Ascending aorta (tissue), 2 donors: ENCODE measurements at regions not wholly inside any gene's neighbourhood (a gene's known extent, or its start where the extent isn't known, plus 50 kb on each side); places are given as distances from the start of the nearest gene placed in this dataset.

Source experiments
- DNase-seq, 2 donors: peaks; one replicate each; pipeline ENCODE4 v3.0.0-alpha.2; 2019; ENCODE audit warnings: low spot score in 2 of 2
- H3K27ac ChIP-seq, 2 donors: fragments of 200-600 bp; sonication (generic); one replicate each; pipeline ENCODE4 v1.5.1; 2016 to 2017; ENCODE audit warnings: mild to moderate bottlenecking in 1 of 2
- H3K27me3 ChIP-seq: fragments of 200-600 bp; sonication (generic); one replicate; pipeline ENCODE4 v1.5.1; 2017
- H3K36me3 ChIP-seq, 2 donors: fragments of 200-600 bp; sonication (generic); one replicate each; pipeline ENCODE4 v1.5.1; 2016
- H3K4me1 ChIP-seq, 2 donors: fragments of 200-600 bp; sonication (generic); one replicate each; pipeline ENCODE4 v1.5.1; 2016 to 2017; ENCODE audit warnings: mild to moderate bottlenecking in 1 of 2
- H3K4me3 ChIP-seq, 2 donors: fragments of 200-600 bp; sonication (generic); one replicate each; pipeline ENCODE4 v1.5.1; 2016 to 2017; ENCODE audit warnings: mild to moderate bottlenecking in 1 of 2
- H3K9me3 ChIP-seq, 2 donors: fragments of 200-600 bp; sonication (generic); one replicate each; pipeline ENCODE4 v1.5.1; 2016
- CTCF ChIP-seq, 3 experiments: fragments of 200-600 bp in 2 of 3; fragments of 450-650 bp in 1 of 3; sonication (generic) in 2 of 3; IDR thresholded peaks; one replicate each; pipeline ENCODE4 v1.5.1; 2016 to 2019; ENCODE audit warnings: antibody characterized with exemption in 3 of 3, mild to moderate bottlenecking in 1 of 3, moderate library complexity in 1 of 3
- intact Hi-C: fragments of 100-400 bp; cut with DNase I; formaldehyde crosslinking; loops from one replicate; pipeline ENCODE4 v1.15.1; 2023

- intact Hi-C loops: no loop called here
- H3K36me3 ChIP-seq: no peaks in the 10 kb centered on the region
- no peaks in the 10 kb centered on the region for H3K9me3 ChIP-seq
- no peak for TF ChIP-seq CTCF (IDR thresholded peaks at IDR 0.05)
- H3K27ac ChIP-seq: no peak overlapping the region
- H3K4me3 ChIP-seq: no peak overlapping the region
- H3K27me3 ChIP-seq: no peaks in the 10 kb centered on the region
- DNase-seq: no peak
- H3K4me1 ChIP-seq: no peaks in the 10 kb centered on the region
These were observed 78.6 kb upstream of the SLC25A13 start for GRCh38 chr7:96400518-96400917.

GRCh38 chr7:96400001-96400400 lies 78.1 kb upstream of the SLC25A13 start:
- intact Hi-C loops: no loop called here
- Histone ChIP-seq H3K9me3 (no peaks in the 10 kb centered on the region), H3K27me3 (no peaks in the 10 kb centered on the region), H3K4me1 (no peaks in the 10 kb centered on the region), H3K27ac (no peak overlapping the region), H3K36me3 (no peaks in the 10 kb centered on the region), H3K4me3 (no peak overlapping the region)
- TF ChIP-seq CTCF (IDR thresholded peaks at IDR 0.05): no peak
- no peak for DNase-seq

- intact Hi-C loops: loop anchor here (5.0 kb wide), 1 partner anchor 51 kb away; no protein-coding TSS in a partner anchor
- no peak for DNase-seq
- no peak for TF ChIP-seq CTCF (IDR thresholded peaks at IDR 0.05)
These were observed 76.2 kb upstream of the SLC25A13 start for GRCh38 chr7:96397936-96398598.

GRCh38 chr7:96388620-96389383 lies 66.9 kb upstream of the SLC25A13 start:
- no peak for TF ChIP-seq CTCF (IDR thresholded peaks at IDR 0.05)
- intact Hi-C loops: loop anchor here (10.0 kb wide), 1 partner anchor 636 kb away; the partner anchor contains the start of gene DLX5
- Histone ChIP-seq H3K27ac (peak overlapping the region; percentile 16 to 62), H3K9me3 (no peaks in the 10 kb centered on the region), H3K4me1 (peaks cover 0 to 8% of the 10 kb centered on the region in 2 donors), H3K36me3 (no peaks in the 10 kb centered on the region), H3K4me3 (peak overlapping the region in 1 of 2 donors; percentile 8), H3K27me3 (no peaks in the 10 kb centered on the region)
- no peak for DNase-seq

More at GRCh38 chr7:96397936-96398598, 76.2 kb upstream of the SLC25A13 start:
- no peak overlapping the region for H3K4me3 ChIP-seq
- H3K9me3 ChIP-seq: no peaks in the 10 kb centered on the region
- H3K27ac ChIP-seq: no peak overlapping the region
- H3K36me3 ChIP-seq: no peaks in the 10 kb centered on the region
- H3K4me1 ChIP-seq: no peaks in the 10 kb centered on the region
- H3K27me3 ChIP-seq: no peaks in the 10 kb centered on the region

- TF ChIP-seq CTCF (IDR thresholded peaks at IDR 0.05): no peak
- intact Hi-C loops: loop anchor here (10.0 kb wide), 1 partner anchor 637 kb away; the partner anchor contains the start of gene DLX5
- Histone ChIP-seq H3K27ac (peak overlapping the region; percentile 16 to 62), H3K4me1 (peaks cover 0 to 8% of the 10 kb centered on the region in 2 donors), H3K27me3 (no peaks in the 10 kb centered on the region), H3K4me3 (no peak overlapping the region), H3K36me3 (no peaks in the 10 kb centered on the region), H3K9me3 (no peaks in the 10 kb centered on the region)
- no peak for DNase-seq
These were observed 66.3 kb upstream of the SLC25A13 start for GRCh38 chr7:96388166-96388565.
